GM19239 (cell line): ENCODE measurements at regions not wholly inside any gene's neighbourhood (a gene's known extent, or its start where the extent isn't known, plus 50 kb on each side); places are given as distances from the start of the nearest gene placed in this dataset.
A peak's percentile ranks its signal among the peaks of the same experiment; 100 is the strongest.

Source experiments
- DNase-seq: peaks from one replicate; pipeline ENCODE4 v3.0.0; 2011; ENCODE audit warnings: low spot score; ENCODE audit not compliant: insufficient read length
- FAIRE-seq: peaks from 2 replicates; lab custom pipeline; 2011; peaks lifted over from hg19 to GRCh38; lab: Jason Lieb, UNC

DNA sequence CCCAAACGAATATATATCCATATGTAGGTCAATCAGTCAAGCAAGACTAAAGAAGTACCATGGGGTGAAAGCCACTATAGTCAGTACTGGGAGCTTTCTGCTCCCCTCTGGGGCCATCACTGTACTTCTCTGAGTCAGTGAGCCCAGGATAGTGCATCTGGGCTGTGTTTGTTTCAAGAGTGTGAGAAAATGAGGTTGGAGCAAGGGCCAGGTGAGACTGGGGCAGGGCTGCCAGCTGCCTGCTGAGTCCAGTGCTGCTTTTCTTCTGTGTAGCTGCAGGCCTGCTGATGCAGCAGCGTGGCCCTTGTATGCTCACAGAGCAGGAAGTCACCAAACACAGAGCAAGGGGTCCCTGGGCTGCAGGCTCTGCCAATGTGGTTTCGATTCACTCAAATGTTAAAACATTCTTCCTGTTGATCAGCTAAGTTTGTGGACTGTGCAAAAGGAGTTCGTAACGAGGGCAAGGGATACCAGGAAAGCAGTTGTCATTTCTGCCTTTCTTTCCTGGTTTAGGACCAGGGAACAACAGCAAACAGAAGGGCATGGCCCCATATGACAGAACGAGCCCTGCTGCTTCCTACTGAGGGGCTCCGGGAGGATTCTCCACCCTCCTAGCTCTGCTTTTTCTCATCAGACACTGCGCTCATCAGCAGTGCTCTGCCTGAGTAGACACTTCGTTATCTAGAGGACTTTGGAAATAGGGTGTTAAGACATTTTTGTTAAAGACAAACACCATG lies 65.4 kb upstream of the TNS3 start:
- peak; percentile 79 for FAIRE-seq
- DNase-seq = no peak

DNA sequence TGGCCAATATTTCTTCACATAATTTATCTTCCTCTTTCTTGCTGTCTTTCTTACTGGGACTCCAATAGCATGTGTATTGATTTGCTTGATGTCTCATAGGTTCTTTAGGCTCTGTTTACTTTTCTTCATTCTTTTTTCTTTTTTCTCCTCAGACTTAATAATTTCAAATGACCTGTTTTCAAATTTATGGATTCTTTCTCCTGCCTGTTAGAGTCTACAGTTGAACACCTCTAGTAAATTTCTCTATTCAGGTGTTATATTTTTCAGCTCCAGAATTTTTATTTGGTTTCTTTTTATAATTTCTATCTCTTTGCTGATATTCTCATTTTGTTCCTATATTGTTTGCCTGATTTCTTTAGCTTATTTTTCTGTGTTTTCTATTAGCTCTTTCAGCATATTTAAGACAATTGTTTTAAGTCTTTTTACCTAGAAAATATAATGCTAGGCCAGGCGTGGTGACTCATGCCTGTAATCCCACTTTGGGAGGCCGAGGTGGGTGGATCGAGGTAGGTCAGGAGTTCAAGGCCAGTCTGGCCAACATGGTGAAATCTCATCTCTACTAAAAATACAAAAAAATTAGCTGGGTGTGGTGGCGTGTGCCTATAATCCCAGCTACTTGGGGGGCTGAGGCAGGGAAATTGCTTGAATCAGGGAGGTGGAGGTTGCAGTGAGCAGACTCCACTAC lies 61.9 kb upstream of the TNS3 start:
- no peak for FAIRE-seq
- no peak for DNase-seq

DNA sequence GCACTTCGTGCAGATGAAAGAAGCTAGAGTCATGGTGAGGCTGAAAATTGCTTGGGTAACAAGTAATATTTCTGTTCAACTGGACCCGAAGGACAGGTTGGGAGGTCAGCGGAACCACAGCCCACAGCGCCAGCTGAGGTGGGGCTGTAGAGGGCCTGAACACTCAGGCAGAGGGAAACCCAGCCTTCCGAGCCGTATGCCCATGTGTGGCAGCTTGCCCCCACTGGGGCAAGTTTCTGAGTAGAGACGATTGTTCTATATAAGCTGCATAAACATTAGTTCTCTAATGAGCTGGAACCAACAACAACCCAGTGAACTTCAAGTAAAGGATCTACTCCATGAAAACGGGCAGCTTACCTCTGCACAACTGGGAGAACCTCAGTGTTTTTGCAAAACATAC lies 58.4 kb upstream of the TNS3 start:
- DNase-seq (no peak), FAIRE-seq (no peak)

DNA sequence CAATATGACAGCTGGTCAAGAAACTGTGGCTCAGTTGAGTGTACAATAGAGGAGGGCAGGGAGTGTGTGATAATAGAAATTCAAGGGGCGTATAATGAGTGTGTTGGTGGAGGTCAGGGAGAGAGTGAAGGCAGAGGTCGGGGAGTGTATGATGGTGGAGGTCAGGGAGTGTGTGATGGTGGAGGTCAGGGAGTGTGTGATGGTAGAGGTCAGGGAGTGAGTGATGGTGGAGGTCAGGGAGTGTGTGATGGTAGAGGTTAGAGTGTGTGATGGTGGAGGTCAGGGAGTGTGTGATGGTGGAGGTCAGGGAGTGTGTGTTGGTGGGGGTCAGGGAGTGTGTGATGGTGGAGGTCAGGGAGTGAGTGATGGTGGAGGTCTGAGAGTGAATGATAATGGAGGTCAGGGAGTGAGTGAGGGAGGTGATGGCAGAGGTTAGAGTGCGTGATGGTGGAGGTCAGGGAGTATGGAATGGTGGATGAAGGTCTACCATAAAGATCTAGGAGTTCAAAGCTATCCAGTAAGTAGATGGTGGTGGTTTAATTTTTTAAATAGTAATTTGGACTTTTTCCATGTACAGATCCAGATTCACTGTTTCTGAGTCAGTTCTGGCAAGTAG lies 57.7 kb upstream of the TNS3 start:
- DNase-seq = no peak
- FAIRE-seq = no peak

DNA sequence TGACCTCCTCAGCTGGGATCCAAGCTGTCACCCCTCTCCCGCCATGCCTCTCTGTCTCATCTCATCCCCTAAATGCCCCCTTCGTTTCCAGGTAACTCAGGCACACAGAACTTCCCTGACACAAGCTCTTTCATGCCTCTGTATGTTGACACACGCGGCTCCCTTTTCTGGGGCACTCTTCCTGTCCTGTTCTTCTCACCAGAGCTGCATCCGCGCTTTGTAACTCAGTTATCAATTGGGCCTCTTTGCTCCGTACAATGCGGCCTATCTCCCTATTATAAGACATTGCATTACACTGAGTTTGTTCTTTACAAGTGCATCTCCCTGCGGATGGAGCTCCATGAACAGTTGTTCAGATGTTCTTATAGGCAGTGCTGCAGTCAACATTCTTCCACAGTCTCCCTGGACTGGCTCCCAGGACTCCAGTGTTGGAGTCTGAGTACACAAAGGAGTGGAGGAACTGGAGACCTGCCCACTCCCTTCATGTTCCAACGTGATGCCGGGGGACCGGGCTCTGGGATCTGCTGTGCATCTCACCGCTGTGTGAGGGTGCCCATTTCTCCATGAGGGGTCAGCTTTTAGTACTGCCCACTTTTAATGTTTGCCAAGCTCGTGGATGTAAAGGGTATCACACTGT lies 56.9 kb upstream of the TNS3 start:
- FAIRE-seq = no peak
- DNase-seq = no peak

DNA sequence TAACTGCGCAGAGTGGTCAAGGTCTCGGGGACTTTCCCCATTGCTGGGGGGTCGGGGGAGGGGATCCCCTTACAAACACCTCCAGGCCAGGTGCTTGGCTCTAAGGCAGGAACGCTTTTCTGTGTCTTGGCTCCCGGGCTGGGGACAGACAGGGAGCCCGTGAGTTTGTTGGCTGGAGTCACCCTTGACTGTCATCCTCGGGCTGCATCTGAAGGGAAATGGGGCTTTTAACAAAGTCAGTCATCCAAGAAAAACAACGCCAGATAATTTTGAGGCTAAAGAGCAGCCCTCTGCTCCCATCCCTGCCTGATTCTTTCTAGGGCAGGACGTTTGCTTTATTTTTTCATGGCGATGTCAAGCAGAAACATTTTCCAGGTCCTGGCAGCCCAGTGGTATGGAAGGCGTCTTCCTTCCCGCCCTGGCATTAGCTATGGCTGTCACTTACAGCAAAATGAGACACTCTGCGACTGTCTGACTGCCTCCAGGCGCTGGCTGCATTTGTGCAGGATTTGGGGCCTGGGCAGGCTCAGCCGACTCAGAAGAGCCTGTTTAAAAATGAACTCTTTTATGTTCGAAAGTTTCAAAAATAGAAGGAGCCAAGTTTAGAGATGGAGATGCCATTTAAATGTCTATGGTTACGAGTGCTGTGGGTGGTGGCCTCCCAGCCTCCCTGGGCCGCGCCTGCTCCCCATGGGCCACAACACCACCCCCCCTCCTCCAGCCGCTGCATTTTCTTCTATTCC lies 54.7 kb upstream of the TNS3 start:
- FAIRE-seq (no peak), DNase-seq (no peak)

DNA sequence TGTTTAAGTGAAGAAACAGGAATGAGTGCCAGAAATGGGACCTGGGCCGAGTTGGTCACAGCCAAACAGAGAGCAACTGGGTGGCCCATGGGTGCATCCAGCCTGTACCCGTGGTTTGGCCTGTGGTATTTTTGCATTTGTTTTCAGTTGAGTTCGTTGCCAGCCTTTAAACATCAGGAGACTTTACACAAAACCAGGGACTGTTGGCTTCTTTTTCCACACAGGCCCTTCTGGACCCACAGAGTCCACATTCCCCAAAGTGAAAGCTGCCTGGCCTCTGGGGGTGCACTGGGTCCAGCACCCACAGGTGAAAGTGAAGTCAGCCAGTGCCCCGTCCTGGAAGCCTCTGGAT lies 54.1 kb upstream of the TNS3 start:
- DNase-seq = no peak
- FAIRE-seq = no peak

DNA sequence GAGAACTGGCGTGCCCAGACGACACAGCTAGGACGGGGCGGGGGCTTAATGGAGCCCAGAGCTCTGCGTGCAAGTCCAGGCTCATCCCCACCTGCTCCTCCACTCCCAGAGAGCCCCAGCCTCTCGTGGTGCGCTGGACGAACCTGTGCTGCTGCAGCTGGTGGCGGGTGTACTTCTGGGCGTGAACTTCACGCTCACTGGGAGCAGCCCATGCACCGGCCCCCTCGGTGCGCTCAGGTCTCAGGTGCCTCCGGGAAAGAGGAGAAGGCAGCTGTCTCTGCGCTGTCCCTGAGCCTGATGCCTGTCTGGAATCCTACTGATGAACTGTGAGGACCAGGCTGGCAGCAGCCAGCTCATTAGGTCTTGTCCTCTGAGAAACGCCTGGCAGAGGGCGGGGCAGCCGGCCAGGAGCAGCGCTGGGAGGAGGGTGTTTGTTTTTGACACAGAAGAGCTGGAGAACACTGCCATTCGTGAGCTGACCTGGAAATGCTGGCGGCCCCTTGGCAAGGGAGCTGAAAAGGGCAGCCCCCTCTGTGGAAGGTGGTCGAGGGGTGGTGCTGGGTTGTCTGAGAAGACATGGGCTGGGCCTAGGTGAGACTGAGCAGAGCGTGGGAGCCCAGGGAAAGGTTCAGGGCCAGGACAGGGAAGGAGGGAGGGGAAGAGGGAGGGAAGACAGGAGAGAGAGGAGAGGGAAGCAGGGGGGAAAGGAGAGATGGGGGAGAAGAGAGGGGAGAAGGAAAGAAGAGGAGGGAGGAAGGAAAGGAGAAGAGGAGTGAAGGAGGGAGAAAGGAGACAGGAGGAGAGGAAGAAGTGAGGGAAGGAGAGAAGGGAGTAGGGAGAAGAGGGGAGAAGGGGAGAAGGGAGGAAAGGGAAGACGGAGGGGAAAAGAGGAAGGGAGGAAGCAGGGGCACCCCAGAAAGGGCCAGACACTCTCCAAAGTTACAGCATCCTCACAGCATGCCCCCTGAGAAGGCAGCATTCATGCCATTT lies 53.5 kb upstream of the TNS3 start:
- no peak for DNase-seq
- no peak for FAIRE-seq

DNA sequence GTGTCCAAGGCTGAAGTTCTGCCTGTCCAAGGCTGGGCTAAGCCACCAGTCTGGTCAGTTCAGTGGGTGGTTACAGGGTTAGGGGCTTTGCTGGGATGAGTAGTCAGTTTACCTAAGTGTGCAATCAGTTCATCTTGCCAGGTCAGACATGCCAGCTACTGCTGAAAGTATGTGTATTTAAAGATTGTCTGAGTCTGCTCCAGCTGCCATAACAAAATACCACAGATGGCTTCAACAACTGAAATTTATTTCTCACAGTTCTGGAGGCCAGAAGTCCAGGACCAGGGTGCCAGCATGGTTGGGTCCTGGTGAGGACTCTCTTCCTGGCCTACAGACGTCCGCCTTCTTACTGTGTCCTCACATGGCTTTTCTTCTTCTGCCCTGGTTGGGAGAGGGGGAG lies 52.4 kb upstream of the TNS3 start:
- DNase-seq (no peak), FAIRE-seq (no peak)

DNA sequence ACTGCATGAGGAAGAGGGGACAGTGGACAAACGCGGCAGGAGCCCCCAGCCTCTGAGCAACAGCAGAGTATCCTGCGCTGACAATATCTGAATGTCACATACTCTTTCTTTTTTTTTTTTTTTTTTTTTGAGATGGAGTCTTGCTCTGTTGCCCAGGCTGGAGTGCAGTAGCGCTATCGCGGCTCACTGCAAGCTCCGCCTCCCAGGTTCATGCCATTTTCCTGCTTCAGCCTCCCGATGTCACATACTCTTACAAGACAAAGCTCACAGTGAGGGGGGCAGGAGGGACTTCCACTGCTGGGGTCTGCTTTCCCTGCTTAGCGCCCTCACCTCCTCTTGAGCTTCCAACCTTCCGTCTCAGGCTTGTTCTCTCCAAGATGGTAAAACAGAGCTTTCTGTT lies 51.2 kb upstream of the TNS3 start:
- DNase-seq (no peak), FAIRE-seq (no peak)
